Caco-2 (cell line): ENCODE measurements at regions not wholly inside any gene's neighbourhood (a gene's known extent, or its start where the extent isn't known, plus 50 kb on each side); places are given as distances from the start of the nearest gene placed in this dataset.

Experiments
- BruUV-seq: library from RNA; stranded (reverse); fragments of 400-500 nt; replicated peaks from 2 replicates; lab custom pipeline; 2021; lab: Mats Ljungman, UMichigan
- CTCF ChIA-PET: fragments of 300-600 bp; sonication (Branson Sonifier 250); formaldehyde crosslinking; loops from one replicate; lab custom pipeline; 2022; ENCODE audit warnings: antibody characterized with exemption; lab: Charles Lee
- POLR2A ChIA-PET: fragments of 300-600 bp; sonication (Branson Sonifier 250); formaldehyde crosslinking; loops from one replicate; lab custom pipeline; 2022; ENCODE audit warnings: antibody characterized with exemption; lab: Charles Lee
- DNase-seq, 2 experiments: peaks; one replicate each; pipeline versions ENCODE4 v3.0.0 to v3.0.0-alpha.2; 2020 to 2022
- H3K27me3 ChIP-seq: replicated peaks from 2 replicates; pipeline ENCODE4 v1.6.0; 2011; ENCODE audit warnings: low read length; ENCODE audit not compliant: control insufficient read depth, insufficient read depth
- H3K36me3 ChIP-seq: 2 replicates; pipeline ENCODE4 v1.5.1; 2011; ENCODE audit warnings: low read length; ENCODE audit not compliant: control insufficient read depth, insufficient read depth
- H3K4me1 ChIP-seq: fragments of 250-450 bp; sonication (Bioruptor Pico); 2 replicates; pipeline ENCODE4 v1.5.1; 2020; ENCODE audit warnings: mild to moderate bottlenecking
- H3K4me3 ChIP-seq: 2 replicates; pipeline ENCODE4 v1.5.1; 2011; ENCODE audit warnings: low read depth, mild to moderate bottlenecking, control low read depth, low read length
- H3K9me3 ChIP-seq: fragments of 250-450 bp; sonication (Bioruptor Pico); 2 replicates; pipeline ENCODE4 v1.5.1; 2020; ENCODE audit warnings: mild to moderate bottlenecking, moderate library complexity
- H3K27ac Mint-ChIP-seq: one replicate; pipeline ENCODE4 v1.8.0; 2022; ENCODE audit warnings: mixed read lengths; ENCODE audit not compliant: unreplicated experiment
- H3K27me3 Mint-ChIP-seq: one replicate; pipeline ENCODE4 v1.8.0; 2022; ENCODE audit warnings: mixed read lengths; ENCODE audit not compliant: insufficient read depth, unreplicated experiment
- H3K36me3 Mint-ChIP-seq: one replicate; pipeline ENCODE4 v1.8.0; 2022; ENCODE audit warnings: mild to moderate bottlenecking, mixed read lengths; ENCODE audit not compliant: insufficient read depth, unreplicated experiment
- H3K4me1 Mint-ChIP-seq: one replicate; pipeline ENCODE4 v1.8.0; 2022; ENCODE audit warnings: low read depth, mixed read lengths; ENCODE audit not compliant: unreplicated experiment
- H3K4me3 Mint-ChIP-seq: one replicate; pipeline ENCODE4 v1.8.0; 2022; ENCODE audit warnings: mild to moderate bottlenecking, moderate library complexity, mixed read lengths; ENCODE audit not compliant: unreplicated experiment
- H3K9me3 Mint-ChIP-seq: one replicate; pipeline ENCODE4 v1.8.0; 2022; ENCODE audit warnings: mixed read lengths; ENCODE audit not compliant: unreplicated experiment
- CTCF ChIP-seq, 2 experiments: fragments of 200-600 bp in 1 of 2; IDR thresholded peaks; 1 replicate in 1 of 2; 2 replicates in 1 of 2; pipeline versions ENCODE4 v1.5.1 to v1.8.0; 2011 to 2022; ENCODE audit warnings: antibody characterized with exemption in 1 of 2, control low read depth in 1 of 2, inconsistent platforms in 1 of 2, low read depth in 1 of 2, low read length in 1 of 2, mild to moderate bottlenecking in 1 of 2, moderate library complexity in 1 of 2; ENCODE audit not compliant: insufficient read depth in 1 of 2, severe bottlenecking in 1 of 2, unreplicated experiment in 1 of 2
- intact Hi-C: fragments of 100-400 bp; cut with micrococcal nuclease; formaldehyde crosslinking; loops from one replicate; pipeline ENCODE4 v1.10.0; 2022; ENCODE audit not compliant: unreplicated experiment

GRCh38 chr2:71930049-71930681 lies 217.5 kb downstream of the CYP26B1 start:
- Histone ChIP-seq H3K36me3 (no peaks in the 10 kb centered on the region), H3K4me1 (peaks cover 6% of the 10 kb centered on the region; the same call in 1 of the 2 replicates), H3K9me3 (no peaks in the 10 kb centered on the region), H3K4me3 (no peak overlapping the region), H3K27me3 (no peaks in the 10 kb centered on the region)
- Mint-ChIP-seq H3K27me3 (no peaks in the 10 kb centered on the region), H3K27ac (no peak overlapping the region), H3K4me3 (no peak overlapping the region), H3K36me3 (no peaks in the 10 kb centered on the region), H3K4me1 (no peaks in the 10 kb centered on the region), H3K9me3 (no peaks in the 10 kb centered on the region)
- TF ChIP-seq CTCF (IDR thresholded peaks at IDR 0.05; ENCODE audit: insufficient read depth in 1 of 2, low read depth in 1 of 2, low read length in 1 of 2, severe bottlenecking in 1 of 2, unreplicated experiment in 1 of 2): no peak
- no peak for DNase-seq
- intact Hi-C loops: no loop called here
- CTCF ChIA-PET: no interaction called here
- no TSS peak for BruUV-seq
- POLR2A ChIA-PET: no interaction called here

DNA sequence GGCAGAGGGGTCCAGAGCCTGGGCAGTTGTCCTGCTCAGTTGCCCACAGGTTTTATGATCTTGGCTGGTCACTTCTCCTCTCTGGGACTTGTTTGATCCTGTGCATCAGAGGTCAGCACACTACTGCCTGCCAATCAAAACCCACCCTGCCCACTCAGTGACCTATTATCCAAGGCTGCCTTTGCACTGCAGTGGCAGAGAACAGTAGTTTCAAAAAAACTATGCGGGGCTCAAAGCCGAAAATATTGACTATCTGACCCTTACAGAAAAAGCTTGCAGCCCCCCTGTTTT lies 218.2 kb downstream of the CYP26B1 start:
- ChIA-PET CTCF (no interaction called here), POLR2A (no interaction called here)
- no peaks in the 10 kb centered on the region for H3K9me3 ChIP-seq
- Mint-ChIP-seq H3K36me3 (no peaks in the 10 kb centered on the region), H3K27me3 (no peaks in the 10 kb centered on the region), H3K9me3 (no peaks in the 10 kb centered on the region), H3K27ac (no peak overlapping the region), H3K4me1 (no peaks in the 10 kb centered on the region), H3K4me3 (no peak overlapping the region)
- no peak for DNase-seq
- H3K4me1 ChIP-seq: peaks cover 6% of the 10 kb centered on the region; the same call in 1 of the 2 replicates
- no peak for TF ChIP-seq CTCF (IDR thresholded peaks at IDR 0.05; ENCODE audit: insufficient read depth in 1 of 2, low read depth in 1 of 2, low read length in 1 of 2, severe bottlenecking in 1 of 2, unreplicated experiment in 1 of 2)
- H3K27me3 ChIP-seq: no peaks in the 10 kb centered on the region
- no peaks in the 10 kb centered on the region for H3K36me3 ChIP-seq
- H3K4me3 ChIP-seq: no peak overlapping the region
- no TSS peak for BruUV-seq
- intact Hi-C loops: no loop called here

DNA sequence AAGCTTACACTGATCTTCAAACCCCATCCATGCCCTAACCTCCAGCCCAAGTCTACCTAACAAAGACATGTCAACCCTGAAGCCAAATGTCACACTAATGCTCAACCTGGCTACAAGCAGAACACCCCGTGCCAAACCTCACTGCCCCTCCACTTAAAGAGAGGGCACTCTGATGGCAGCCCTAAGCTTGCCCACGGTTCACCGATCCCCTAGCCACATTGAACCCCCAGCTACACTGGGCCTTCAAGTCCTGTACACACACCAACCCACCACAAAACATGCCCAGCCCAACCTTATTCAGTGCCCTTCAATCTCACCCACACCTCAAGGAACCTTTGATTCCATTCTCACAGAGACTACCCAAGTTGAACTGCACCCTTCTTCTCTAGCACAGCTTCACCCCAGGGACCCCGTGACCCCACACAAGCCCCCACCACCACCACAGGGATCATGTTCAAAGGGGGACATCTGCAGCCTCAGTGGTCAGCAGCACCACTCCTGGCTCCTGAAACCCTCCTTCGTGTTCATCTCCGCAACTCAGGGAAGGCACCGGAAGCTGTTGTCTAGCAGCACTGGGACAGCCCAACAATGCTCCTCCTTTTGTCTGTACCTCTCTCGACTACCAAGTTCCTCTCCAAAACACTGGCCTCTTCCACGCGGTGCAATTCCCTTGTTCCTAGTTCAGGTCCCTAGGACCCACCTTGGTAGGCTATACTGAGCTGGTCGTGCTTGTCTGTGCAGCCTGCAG lies 218.8 kb downstream of the CYP26B1 start:
- ChIA-PET POLR2A (no interaction called here), CTCF (no interaction called here)
- H3K9me3 Mint-ChIP-seq: no peaks in the 10 kb centered on the region
- no peak for DNase-seq
- Histone ChIP-seq H3K9me3 (no peaks in the 10 kb centered on the region), H3K36me3 (no peaks in the 10 kb centered on the region), H3K4me1 (peaks cover 6% of the 10 kb centered on the region; the same call in 1 of the 2 replicates), H3K27me3 (no peaks in the 10 kb centered on the region), H3K4me3 (no peak overlapping the region)
- H3K4me3 Mint-ChIP-seq: no peak overlapping the region
- BruUV-seq: no TSS peak
- H3K4me1 Mint-ChIP-seq: no peaks in the 10 kb centered on the region
- no peaks in the 10 kb centered on the region for H3K27me3 Mint-ChIP-seq
- H3K36me3 Mint-ChIP-seq: no peaks in the 10 kb centered on the region
- no peak for TF ChIP-seq CTCF (IDR thresholded peaks at IDR 0.05; ENCODE audit: insufficient read depth in 1 of 2, low read depth in 1 of 2, low read length in 1 of 2, severe bottlenecking in 1 of 2, unreplicated experiment in 1 of 2)
- H3K27ac Mint-ChIP-seq: no peak overlapping the region
- intact Hi-C loops: no loop called here
